SK-N-DZ (cell line): ENCODE measurements at regions not wholly inside any gene's neighbourhood (a gene's known extent, or its start where the extent isn't known, plus 50 kb on each side); places are given as distances from the start of the nearest gene placed in this dataset.
A peak's percentile ranks its signal among the peaks of the same experiment; 100 is the strongest.
"Not testable (repeated sequence)": the region's sequence is repeated elsewhere in the genome, so short reads cannot be mapped to it uniquely, and the experiment has no call there.

Experiments
- DNase-seq: peaks from one replicate; pipeline ENCODE4 v3.0.0-alpha.2; 2015; ENCODE audit warnings: low spot score

DNA sequence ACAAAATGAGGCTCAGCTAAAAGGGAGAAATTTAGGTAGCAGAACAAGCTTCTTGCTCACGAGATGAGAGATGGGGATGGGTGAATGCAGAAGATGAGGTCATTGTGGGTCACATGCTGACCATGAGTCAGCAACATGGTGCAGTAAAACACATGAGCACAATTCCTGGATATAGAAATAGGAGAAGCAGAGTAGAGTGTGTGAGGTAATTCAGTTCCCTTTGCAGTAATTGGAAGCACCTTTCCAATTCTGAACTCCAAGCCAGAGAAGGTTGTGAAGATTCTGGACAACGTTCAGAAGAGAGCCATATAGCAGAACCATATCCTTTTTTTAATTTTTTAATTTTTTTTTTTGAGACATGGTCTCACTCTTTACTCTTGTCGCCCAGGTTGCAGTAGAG is 62.0 kb upstream of the LMNTD1 start:
- DNase-seq = no peak

GRCh38 chr12:25616286-25616685 is 63.2 kb upstream of the LMNTD1 start:
- DNase-seq = no peak

DNA sequence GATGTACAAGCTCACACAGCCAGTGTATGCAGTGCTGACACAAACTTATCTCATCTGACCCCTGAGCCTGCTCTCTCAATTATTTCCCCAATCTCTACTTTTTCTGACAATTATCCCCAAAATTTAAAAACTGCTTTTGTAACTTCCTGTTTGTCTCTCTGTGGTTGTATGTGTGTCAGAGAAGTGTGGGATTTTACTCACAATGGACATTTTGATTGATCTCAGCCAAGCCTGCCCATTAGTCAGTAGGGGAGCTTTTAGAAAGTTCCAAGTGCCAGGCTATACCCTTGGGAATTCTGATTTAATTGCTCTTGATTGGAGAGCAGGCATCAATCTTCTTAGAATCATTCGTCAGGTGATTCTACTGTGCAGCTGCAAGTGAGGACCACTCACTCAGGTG is 64.9 kb upstream of the LMNTD1 start:
- peak; percentile 11 for DNase-seq

DNA sequence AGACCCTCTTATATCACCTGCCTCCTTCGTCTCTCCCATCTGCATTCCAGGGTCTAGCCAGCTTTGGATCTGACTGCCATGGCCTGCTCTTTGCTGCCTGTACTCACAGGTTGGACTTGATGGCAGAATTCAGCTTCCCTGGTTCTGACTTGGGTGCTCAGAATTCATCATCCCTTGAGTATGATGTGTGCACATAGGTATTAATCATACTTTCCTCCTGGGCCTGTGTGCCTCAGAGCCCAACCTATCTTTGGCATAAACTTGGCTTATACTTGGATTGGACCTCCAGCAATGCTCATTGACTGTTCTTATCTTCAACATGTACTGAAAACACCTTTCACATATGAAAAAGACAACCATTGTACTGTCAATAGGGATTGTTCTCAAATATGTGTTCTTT is 70.7 kb upstream of the LMNTD1 start:
- DNase-seq = no peak

DNA sequence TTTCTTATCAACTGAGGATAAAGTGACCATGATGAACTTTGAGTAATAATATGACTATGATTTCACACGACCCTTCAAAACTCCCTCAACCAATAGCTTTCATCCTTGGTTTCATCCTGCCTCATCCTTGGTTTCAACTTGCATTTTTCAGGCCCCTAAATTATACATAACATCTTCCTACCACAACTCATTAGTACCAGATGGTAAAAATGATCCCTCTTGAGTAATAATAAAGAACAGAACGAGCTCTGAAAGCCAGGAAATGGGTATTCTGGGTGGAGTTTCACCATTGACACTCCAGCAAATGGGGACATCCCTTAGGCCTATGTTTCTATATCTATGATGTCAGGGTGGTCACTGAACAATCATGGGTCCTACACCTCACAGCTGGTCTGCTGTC is 72.1 kb upstream of the LMNTD1 start:
- no peak for DNase-seq

- no peak for DNase-seq
These were observed 76.3 kb upstream of the LMNTD1 start for GRCh38 chr12:25629341-25629740.

GRCh38 chr12:25630735-25631515 is 77.8 kb upstream of the LMNTD1 start:
- not testable (repeated sequence) for DNase-seq

DNA sequence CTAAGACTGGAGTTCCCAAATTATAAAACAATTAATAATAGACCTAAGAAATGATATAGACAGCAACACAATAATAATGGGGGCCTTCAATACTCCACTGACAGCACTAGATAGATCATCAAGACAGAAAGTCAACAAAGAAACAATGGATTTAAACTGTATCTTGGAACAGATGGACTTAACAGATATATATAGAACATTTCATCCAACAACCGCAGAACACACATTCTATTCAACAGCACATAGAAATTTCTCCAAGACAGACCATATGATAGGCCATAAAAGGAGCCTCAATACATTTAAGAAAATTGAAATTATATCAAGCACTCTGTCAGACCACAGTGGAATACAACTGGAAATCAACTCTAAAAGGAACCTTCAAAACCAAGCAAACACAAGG is 80.1 kb upstream of the LMNTD1 start:
- not testable (repeated sequence) for DNase-seq

GRCh38 chr12:25637752-25638151 is 84.7 kb upstream of the LMNTD1 start:
- DNase-seq = no peak

GRCh38 chr12:25639406-25639805 is 86.3 kb upstream of the LMNTD1 start:
- no peak for DNase-seq

DNA sequence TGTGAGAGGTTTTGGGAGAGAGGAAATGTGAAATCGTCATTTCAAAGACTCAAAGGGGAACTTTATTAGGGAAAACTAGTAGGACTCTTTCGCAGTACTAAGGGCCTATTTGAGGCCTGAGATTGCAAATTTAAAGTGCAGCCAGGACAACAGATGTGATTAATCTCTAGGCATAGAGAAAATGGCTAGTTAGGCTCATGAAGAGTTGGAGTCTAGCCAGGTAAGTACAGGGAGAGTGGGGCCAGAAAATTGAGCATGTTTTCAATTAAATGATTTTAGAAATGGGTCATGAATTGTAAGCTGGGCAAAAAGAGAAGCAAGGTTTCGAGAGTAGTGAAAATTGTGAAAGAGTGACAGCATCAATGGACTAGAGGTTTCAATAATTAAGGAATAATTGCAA is 91.9 kb upstream of the LMNTD1 start:
- DNase-seq = no peak

DNA sequence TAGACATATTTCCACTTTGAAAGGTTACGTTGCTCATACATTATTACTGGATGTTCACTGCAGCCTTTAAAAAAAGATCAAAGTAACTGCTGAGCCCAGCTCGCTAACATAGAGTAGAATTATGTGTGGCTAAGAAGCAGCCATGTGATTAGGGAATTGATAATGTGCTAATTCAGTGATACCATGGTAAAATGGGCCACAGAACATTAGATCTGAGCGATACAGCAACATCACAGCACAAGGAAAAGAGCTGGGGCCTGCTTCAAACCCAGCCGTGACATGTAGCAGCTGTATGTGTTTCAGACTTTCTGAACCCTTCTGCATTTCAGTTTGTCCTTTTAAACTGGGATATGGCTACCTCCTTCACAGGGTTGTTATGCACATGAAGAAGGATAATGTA is 92.3 kb upstream of the LMNTD1 start:
- DNase-seq = no peak

GRCh38 chr12:25651931-25652330 is 98.8 kb upstream of the LMNTD1 start:
- no peak for DNase-seq

- no peak for DNase-seq
These were observed 99.3 kb upstream of the LMNTD1 start for GRCh38 chr12:25652371-25652770.

DNA sequence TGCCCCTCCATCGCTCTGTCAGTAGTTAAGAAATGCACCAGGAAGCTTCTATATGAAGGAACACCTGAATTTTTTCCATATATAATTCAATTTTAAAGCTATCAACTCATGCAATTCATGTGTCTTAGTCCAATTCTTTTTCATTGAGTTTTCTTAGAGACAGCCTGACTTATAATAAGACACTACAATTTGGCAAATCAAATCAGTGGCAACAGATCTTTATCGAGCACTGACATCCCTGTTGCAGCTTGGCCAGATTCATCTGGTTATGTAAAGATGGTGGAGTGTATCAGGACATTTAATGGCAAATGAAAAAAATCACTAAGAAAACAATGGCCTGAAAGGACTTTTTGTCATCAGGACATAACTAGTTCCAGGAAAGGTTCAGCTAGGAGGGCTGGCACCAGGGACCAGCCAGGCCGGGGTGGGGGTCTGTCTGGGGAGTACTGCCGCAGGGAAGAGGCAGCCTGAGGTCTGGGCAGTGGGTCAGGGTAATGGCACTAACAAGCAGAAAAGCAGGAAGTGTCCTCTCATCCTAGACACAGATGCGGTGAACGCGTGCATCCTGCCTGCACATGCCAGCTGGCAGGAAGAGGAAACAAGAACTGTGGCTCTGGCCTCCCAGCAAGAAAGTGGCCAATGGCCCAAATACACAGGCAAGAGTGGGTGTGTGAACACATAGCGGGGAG is 100.5 kb upstream of the LMNTD1 start:
- peak; percentile 89 for DNase-seq

GRCh38 chr12:25655702-25656101 is 102.6 kb upstream of the LMNTD1 start:
- no peak for DNase-seq

- DNase-seq = no peak
These were observed 106.5 kb upstream of the LMNTD1 start for GRCh38 chr12:25659621-25660020.

GRCh38 chr12:25670076-25671055 is 117.3 kb upstream of the LMNTD1 start:
- no peak for DNase-seq

DNA sequence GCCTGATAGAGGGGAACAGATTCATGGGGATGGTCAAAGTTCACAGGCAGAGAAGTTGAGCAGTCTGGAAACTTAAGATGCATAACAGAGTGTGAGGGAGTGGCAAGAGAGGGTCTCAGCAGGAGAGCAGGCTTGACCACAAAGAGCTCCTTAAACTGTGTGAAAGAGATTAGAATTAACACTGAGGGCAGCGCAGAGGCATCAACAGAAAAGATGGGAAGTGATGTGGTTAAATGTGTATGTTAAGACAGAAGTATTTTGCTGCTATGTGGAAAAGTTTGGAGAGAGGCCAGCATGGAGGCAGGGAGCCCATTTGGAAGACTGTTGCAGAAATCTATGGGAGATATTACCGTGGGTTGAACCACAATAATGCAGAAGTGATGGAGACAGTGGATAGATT is 122.7 kb upstream of the LMNTD1 start:
- no peak for DNase-seq

DNA sequence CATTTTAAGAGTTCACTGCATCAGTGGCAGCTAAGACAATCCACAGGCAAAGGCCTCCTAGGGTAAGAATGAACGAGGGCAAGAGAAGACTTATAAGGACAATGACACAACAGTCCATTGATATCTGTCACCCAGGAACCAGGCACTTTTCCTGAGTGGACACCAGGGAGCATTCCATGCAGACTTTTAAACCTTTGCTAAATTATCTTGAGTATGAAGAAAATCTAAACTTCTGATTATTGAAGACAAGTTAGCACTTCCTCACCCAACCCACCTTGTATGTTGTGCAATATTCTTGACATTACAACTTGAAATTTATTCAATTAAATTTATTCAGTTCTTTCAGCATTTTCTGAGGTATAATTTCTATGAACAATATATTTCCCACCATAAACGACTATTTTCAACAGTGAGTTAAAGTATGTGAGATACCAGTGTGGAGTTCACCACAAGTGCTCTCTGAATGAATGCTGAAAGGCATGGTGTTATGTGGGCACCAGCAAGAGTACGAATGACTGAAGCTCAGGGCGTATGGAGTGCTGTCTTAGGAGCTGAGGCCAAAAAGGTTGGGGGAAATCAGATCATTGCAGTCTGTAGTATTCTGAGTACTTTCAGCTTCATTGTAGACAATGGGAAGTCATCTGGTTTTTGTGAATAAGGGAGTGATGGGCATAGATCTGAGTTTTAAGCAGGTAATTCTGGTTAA is 124.3 kb upstream of the LMNTD1 start:
- no peak for DNase-seq

DNA sequence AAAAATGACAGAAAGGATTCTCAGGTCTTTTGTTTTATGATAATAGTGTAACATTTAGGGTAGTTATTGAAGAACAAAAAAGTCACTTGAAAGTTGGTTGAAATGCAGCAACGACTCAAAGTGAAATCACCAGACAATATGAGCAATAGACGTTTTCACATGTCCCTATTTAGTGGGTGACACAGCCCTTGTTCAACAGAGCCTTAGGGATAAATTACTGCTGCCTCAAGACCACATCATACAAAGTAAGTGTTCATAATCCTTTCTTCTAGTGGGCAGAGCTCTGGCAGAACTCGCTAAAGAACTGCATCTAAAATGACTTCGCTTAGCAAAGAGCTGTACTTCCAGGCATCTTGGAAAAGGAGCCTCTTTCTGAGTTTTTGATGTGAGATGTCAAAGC is 128.5 kb upstream of the LMNTD1 start:
- no peak for DNase-seq
